MCF 10A (cell line): ENCODE measurements at regions not wholly inside any gene's neighbourhood (a gene's known extent, or its start where the extent isn't known, plus 50 kb on each side); places are given as distances from the start of the nearest gene placed in this dataset.

Experiments
- BruUV-seq: library from RNA; stranded (reverse); fragments of 400-500 nt; replicated peaks from 2 replicates; lab custom pipeline; 2021; lab: Mats Ljungman, UMichigan
- CTCF ChIA-PET: fragments of 300-600 bp; sonication (Branson Sonifier 250); formaldehyde crosslinking; extraction: SDS; loops from one replicate; lab custom pipeline; 2021; ENCODE audit warnings: antibody characterized with exemption, inconsistent platforms; lab: Yijun Ruan, JAX
- POLR2A ChIA-PET: fragments of 300-600, 350-650 bp; sonication (Branson Sonifier 250); formaldehyde crosslinking; extraction: SDS; loops from one replicate; lab custom pipeline; 2020; ENCODE audit warnings: antibody characterized with exemption, inconsistent platforms; lab: Yijun Ruan, JAX
- DNase-seq: peaks from one replicate; pipeline ENCODE4 v3.0.0-alpha.2; 2018; ENCODE audit not compliant: unreplicated experiment
- H3K27ac Mint-ChIP-seq: one replicate; pipeline ENCODE4 v1.8.0; 2022; ENCODE audit warnings: mild to moderate bottlenecking, low read depth, mixed read lengths; ENCODE audit not compliant: unreplicated experiment
- H3K27me3 Mint-ChIP-seq: one replicate; pipeline ENCODE4 v1.8.0; 2022; ENCODE audit warnings: mixed read lengths; ENCODE audit not compliant: insufficient read depth, unreplicated experiment
- H3K36me3 Mint-ChIP-seq: one replicate; pipeline ENCODE4 v1.8.0; 2022; ENCODE audit warnings: mild to moderate bottlenecking, moderate library complexity, mixed read lengths; ENCODE audit not compliant: insufficient read depth, unreplicated experiment
- H3K4me1 Mint-ChIP-seq: one replicate; pipeline ENCODE4 v1.8.0; 2022; ENCODE audit warnings: mixed read lengths; ENCODE audit not compliant: insufficient read depth, unreplicated experiment
- H3K4me3 Mint-ChIP-seq: one replicate; pipeline ENCODE4 v1.8.0; 2022; ENCODE audit warnings: mild to moderate bottlenecking, moderate library complexity, mixed read lengths; ENCODE audit not compliant: unreplicated experiment
- H3K9me3 Mint-ChIP-seq: one replicate; pipeline ENCODE4 v1.8.0; 2022; ENCODE audit warnings: mixed read lengths; ENCODE audit not compliant: unreplicated experiment
- CTCF ChIP-seq: fragments of 200-600 bp; IDR thresholded peaks from one replicate; pipeline ENCODE4 v1.8.0; 2022; ENCODE audit warnings: antibody characterized with exemption, mild to moderate bottlenecking; ENCODE audit not compliant: unreplicated experiment
- intact Hi-C: fragments of 100-400 bp; cut with micrococcal nuclease; formaldehyde crosslinking; loops from 2 replicates; pipeline ENCODE4 v1.14.1; 2022

DNA sequence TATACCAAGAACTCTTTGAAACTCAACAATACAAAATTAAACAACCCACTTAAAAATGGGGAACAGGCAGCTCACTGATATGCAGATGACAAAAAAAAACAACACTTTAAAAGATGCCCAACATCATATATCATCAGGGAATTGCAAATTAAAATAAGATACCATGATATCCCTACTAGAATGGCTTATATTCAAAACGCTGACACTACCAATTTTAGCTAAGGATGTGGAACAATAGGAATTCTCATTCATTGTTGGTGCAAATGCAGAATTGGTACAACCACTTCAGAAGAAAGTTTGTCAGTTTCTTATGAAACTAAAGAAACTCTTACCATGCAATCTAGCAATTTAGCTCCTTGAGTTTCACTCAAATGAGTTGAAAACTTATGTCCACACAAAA is 259.0 kb upstream of the HS3ST1 start:
- CTCF ChIA-PET, result no interaction called here
- H3K27ac Mint-ChIP-seq, result no peak overlapping the region
- H3K27me3 Mint-ChIP-seq, result no peaks in the 10 kb centered on the region
- intact Hi-C loops, result no loop called here
- H3K36me3 Mint-ChIP-seq, result no peaks in the 10 kb centered on the region
- DNase-seq, result no peak
- no TSS peak for BruUV-seq
- no peaks in the 10 kb centered on the region for H3K4me1 Mint-ChIP-seq
- no peak overlapping the region for H3K4me3 Mint-ChIP-seq
- peaks cover 3% of the 10 kb centered on the region for H3K9me3 Mint-ChIP-seq
- no peak for TF ChIP-seq CTCF
- POLR2A ChIA-PET, result no interaction called here

DNA sequence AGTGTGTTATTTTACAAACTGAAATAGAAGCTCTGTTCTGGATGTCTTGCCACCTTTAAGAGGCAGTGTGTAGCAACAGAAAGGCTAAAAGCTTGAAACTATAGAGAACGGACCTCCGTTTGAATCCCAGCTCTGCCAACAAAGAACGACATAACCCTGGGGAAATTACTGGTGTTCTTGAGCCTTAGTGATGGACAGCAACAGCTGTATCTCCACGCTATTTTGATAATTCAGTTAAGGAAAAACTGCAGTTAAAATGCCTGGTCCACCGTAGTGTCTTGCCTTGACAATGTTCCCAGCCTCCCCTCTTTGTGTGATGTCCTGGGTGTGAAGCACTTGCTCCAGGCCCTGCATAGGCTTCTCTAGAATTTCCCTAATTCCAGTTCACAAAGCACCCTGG is 256.8 kb upstream of the HS3ST1 start:
- Mint-ChIP-seq H3K4me3 (no peak overlapping the region), H3K27me3 (no peaks in the 10 kb centered on the region), H3K36me3 (no peaks in the 10 kb centered on the region), H3K4me1 (no peaks in the 10 kb centered on the region), H3K9me3 (no peaks in the 10 kb centered on the region), H3K27ac (no peak overlapping the region)
- CTCF ChIA-PET, result no interaction called here
- no TSS peak for BruUV-seq
- intact Hi-C loops, result no loop called here
- no peak for TF ChIP-seq CTCF
- no peak for DNase-seq
- POLR2A ChIA-PET, result no interaction called here

- CTCF ChIA-PET, result interaction anchor here (0.7 kb wide), 1 partner anchor 1835 kb away, joined by 3 read pairs; no protein-coding TSS in a partner anchor
Observed at GRCh38 chr4:11675051-11675800, 246.5 kb upstream of the HS3ST1 start.

More at GRCh38 chr4:11675051-11675800, 246.5 kb upstream of the HS3ST1 start:
- Mint-ChIP-seq H3K9me3 (no peaks in the 10 kb centered on the region), H3K36me3 (no peaks in the 10 kb centered on the region), H3K4me1 (no peaks in the 10 kb centered on the region), H3K27me3 (no peaks in the 10 kb centered on the region), H3K27ac (no peak overlapping the region), H3K4me3 (no peak overlapping the region)
- POLR2A ChIA-PET, result interaction anchor here (1.0 kb wide), 1 partner anchor 11 kb away, joined by 4 read pairs; no protein-coding TSS in a partner anchor
- TF ChIP-seq CTCF, result no peak
- DNase-seq, result no peak
- no TSS peak for BruUV-seq
- intact Hi-C loops, result no loop called here
